LNCaP clone FGC (cell line): ENCODE measurements at regions not wholly inside any gene's neighbourhood (a gene's known extent, or its start where the extent isn't known, plus 50 kb on each side); places are given as distances from the start of the nearest gene placed in this dataset.
A peak's percentile ranks its signal among the peaks of the same experiment; 100 is the strongest.

Experiments used
- DNase-seq: peaks from one replicate; pipeline ENCODE4 v3.0.0-alpha.2; 2011; ENCODE audit warnings: low read depth
- H3K4me3 ChIP-seq: 2 replicates; pipeline ENCODE4 v1.5.1; 2011; ENCODE audit warnings: mild to moderate bottlenecking, low read depth, low read length, control low read depth
- CTCF ChIP-seq: IDR thresholded peaks from 2 replicates; pipeline ENCODE4 v1.5.1; 2012; ENCODE audit warnings: mild to moderate bottlenecking; ENCODE audit not compliant: control insufficient read depth, insufficient read depth; ENCODE audit errors: extremely low read depth

DNA sequence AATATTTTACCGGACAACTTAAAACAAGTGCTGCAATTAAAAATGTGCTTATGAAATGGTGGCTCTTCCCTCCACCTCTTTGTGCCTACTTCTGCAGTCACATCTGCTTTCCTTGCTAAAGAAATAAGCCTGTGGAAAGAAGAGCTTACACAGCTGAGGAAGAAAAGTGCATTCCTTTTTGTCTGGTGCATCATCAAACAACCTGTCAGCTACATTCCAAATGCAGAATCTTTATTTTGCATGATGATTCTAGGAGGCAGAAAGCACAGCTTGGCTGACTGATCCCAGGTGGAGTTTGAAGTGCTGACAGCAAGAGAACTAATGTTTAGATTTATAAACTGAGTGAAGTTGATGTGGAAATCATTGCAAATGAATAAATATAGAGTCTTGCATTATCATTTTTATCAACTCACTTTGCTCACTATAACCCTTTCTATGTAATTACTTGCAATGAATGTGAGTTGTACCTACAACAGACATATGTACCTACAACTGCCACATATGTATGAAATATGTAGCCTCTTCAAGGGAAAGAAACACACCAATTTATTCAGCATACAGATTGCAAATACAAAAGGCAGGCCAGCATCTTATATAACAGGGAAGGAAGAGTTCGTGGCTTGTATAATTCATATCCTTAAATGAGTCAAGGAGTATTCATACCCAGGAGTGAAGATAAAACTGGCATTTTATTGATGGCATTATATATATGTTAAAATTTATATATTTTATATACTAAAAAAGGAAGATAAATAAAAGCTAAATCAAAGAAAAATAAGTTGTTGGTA lies 223.4 kb upstream of the MCHR2 start:
- no peak overlapping the region for H3K4me3 ChIP-seq
- DNase-seq = no peak
- TF ChIP-seq CTCF = no peak

DNA sequence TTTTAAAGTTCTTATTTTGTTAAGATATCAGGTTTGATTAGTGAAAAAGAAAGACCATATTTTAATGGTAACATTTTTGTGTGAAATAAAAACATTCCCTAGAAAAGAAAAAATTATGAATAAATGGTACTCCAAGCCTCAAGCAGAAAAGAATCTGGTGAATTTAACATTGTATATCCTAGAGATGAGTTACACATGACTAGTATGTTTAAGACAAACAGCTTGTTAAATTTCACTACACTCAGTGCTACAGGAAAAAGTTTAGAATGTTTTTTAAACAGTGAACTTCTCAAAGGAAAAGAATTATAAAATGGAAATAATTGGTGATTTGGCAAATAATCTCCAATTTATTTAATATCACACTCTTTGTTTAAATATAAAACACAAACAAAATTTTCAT lies 222.7 kb upstream of the MCHR2 start:
- DNase-seq = no peak
- no peak for TF ChIP-seq CTCF
- no peak overlapping the region for H3K4me3 ChIP-seq

GRCh38 chr6:100212131-100212530 lies 218.1 kb upstream of the MCHR2 start:
- no peak for DNase-seq
- no peak for TF ChIP-seq CTCF
- no peak overlapping the region for H3K4me3 ChIP-seq

GRCh38 chr6:100210137-100211117 lies 216.4 kb upstream of the MCHR2 start:
- no peak for DNase-seq
- H3K4me3 ChIP-seq = no peak overlapping the region
- TF ChIP-seq CTCF = no peak

GRCh38 chr6:100209323-100210136 lies 215.5 kb upstream of the MCHR2 start:
- DNase-seq = no peak
- TF ChIP-seq CTCF = 0 out of 2 replicates have a peak, but pooled peaks have one; percentile 2
- H3K4me3 ChIP-seq = no peak overlapping the region

DNA sequence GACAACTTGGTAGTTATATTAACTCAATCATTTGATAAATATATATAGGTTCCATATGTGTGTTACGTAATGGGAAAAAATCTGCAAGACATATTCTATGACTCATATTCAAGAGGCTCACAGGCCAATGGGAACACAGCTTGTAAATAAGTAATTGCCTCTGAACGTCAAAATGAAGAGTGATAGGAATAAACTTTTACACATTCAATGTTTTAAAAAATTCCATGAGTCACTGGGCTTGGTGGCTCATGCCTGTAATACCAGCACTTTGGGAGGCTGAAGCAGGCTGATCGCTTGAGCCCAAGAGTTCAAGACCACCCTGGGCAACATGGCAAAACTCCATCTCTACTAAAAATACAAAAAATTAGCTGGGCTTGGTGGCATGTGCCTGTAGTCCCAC lies 209.4 kb upstream of the MCHR2 start:
- H3K4me3 ChIP-seq = no peak overlapping the region
- no peak for TF ChIP-seq CTCF
- no peak for DNase-seq
